DOHH2 (cell line): ENCODE measurements at regions not wholly inside any gene's neighbourhood (a gene's known extent, or its start where the extent isn't known, plus 50 kb on each side); places are given as distances from the start of the nearest gene placed in this dataset.

ENCODE experiments used
- EZH2phosphoT487 ChIP-seq: fragments of 200-600 bp; sonication (generic); IDR thresholded peaks from 2 replicates; pipeline ENCODE4 v1.6.1; 2017; ENCODE audit warnings: borderline replicate concordance, mild to moderate bottlenecking, antibody characterized with exemption, low read length, moderate library complexity, mixed read lengths
- TF ChIP-seq, protein P1 (sequence below): fragments of 200-600 bp; sonication (generic); IDR thresholded peaks from one replicate; pipeline ENCODE4 v1.5.1; 2014; ENCODE audit warnings: antibody characterized with exemption, mild to moderate bottlenecking, low read depth, low read length; ENCODE audit not compliant: poor library complexity, severe bottlenecking

DNA sequence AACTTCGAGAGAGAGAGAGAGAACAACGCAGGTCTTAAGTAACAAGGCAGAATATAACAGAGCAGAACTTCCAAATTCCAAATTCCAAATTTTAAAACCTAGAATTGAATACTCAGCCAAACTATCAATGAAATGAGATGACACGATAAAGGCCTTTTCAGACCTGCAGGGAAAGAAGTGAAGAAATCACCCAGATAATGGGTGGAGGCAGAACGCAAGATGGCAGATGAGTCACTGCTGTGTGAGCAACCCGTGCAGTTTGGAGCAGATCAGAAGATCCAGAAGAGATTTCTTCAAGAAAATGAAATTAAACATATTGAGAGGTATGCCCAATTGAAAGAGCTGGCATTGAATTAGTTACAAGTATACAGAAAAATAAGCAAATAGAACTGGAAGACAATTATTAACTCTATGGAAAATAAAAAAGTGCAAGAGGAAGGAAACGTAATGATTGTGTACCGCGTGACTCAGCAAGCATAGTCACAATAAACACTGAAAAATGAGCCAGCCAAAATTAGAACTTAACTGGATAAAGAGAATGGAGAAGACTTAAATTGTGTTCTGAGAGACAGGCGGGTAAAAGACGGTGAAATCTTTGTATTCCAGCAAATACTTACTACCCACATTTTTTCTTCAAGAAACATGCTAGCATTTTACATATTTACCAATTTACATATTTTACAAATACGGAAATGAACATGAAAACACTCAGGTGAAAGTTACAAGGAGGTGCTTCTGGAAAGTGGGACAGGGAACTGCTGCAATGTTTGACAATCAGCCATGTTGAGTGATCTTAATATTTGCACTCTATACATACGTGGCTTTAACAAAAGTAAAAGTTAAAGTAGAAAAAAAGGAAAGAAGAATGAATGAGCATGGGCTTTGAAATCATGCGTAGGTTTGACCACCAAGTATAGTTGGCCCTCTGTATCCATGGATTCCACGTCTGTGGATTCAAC is 87.9 kb upstream of the CDYL start:
- TF ChIP-seq, protein P1, sequence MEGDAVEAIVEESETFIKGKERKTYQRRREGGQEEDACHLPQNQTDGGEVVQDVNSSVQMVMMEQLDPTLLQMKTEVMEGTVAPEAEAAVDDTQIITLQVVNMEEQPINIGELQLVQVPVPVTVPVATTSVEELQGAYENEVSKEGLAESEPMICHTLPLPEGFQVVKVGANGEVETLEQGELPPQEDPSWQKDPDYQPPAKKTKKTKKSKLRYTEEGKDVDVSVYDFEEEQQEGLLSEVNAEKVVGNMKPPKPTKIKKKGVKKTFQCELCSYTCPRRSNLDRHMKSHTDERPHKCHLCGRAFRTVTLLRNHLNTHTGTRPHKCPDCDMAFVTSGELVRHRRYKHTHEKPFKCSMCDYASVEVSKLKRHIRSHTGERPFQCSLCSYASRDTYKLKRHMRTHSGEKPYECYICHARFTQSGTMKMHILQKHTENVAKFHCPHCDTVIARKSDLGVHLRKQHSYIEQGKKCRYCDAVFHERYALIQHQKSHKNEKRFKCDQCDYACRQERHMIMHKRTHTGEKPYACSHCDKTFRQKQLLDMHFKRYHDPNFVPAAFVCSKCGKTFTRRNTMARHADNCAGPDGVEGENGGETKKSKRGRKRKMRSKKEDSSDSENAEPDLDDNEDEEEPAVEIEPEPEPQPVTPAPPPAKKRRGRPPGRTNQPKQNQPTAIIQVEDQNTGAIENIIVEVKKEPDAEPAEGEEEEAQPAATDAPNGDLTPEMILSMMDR, result no peak
- TF ChIP-seq EZH2phosphoT487, result no peak
